HG03025 (cell line): ENCODE measurements at regions not wholly inside any gene's neighbourhood (a gene's known extent, or its start where the extent isn't known, plus 50 kb on each side); places are given as distances from the start of the nearest gene placed in this dataset.

Experiments
- ATAC-seq: cut with Tn5 transposase; IDR thresholded peaks from one replicate; pipeline ENCODE4 v1.9.1; 2021; ENCODE audit warnings: mild to moderate bottlenecking, moderate library complexity; ENCODE audit not compliant: unreplicated experiment, low FRiP score

DNA sequence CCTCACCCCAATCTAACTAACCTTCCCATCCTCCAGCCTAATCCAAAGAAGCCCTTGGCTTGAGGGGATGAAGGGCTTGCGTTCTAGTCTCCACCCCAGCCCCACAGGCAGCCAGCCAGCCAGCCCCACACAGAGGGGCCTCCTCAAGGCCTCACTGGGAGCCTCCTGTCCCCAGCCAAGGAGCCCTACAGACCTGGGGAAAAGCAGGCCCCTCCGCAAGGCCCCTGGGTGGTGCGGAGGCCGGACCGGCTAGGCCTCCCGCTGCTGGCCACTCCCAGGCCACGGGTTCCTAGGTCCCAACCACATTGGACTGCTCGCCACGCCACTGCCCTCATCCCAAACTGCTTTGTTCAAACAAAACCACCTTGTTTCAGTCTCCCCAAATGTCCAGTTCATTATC is 78.0 kb downstream of the ZIC5 start:
- no peak for ATAC-seq

DNA sequence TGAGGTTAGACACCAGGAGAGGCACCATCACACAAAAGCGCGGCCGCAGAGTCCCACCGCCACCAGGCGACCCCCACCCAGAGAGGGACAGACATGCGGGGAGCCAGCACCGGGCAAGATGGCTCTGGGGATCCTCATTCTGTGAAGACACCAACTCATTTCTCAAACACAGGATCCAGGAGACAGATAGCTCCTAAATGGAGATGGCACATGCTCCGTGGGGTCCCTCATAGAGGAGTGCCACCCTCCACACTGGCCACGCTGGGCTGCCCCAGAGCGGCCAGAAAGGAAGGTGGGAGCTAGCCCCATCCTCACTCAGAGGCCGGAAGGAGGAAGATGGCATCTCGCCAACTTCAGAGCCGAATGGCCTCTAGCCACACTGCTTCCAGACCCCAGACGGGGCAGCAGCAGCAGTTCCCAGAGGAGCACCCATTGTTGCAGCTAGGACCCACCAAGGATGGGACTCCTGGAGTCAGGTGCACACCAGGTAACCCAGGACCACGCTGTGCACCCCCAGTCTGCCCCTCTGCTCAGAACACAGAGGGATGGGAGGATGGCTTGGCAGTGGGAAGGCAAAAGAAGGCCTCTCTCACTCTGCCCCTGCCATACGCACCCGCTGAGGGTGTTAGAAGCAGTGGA is 78.6 kb downstream of the ZIC5 start:
- no peak for ATAC-seq

DNA sequence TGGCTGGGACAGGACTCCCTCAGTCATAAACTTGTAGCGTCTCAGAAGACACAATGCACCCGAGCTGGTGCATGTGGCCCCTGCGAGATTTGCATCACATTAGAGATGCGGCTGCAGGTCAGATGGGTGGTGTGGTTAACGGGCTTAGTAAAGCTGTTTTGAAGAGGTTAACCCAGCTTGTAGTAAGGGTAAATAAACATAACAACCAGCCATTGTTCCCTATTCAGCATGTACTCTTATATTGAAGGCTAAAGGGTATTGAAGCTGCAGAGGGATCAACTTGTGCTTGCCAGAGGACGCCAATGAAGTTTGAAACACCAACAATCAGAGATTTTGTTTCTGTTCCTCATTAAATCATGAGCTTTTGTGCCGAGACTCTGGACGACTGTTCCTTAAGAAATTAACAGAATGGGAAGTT is 79.4 kb downstream of the ZIC5 start:
- no peak for ATAC-seq

DNA sequence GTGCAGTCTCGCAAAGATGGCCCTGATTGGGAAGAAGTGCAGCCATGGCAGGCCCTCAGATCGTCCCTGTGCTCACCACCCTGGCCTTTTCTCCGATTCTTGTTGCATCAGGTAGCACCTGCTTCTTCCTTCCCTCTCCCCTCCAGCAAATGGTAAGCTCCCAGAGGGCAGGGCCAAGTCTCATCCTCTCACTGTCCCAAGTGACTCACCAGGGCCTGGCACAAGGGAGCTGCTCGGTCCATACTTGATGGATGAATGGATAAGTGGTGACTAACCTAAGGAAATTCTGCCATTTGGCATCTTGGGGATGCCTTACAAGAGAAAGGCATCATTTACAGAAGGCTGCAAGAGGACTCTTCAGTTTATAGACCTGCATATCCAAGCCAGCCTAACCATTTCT is 84.9 kb downstream of the ZIC5 start:
- ATAC-seq = no peak

DNA sequence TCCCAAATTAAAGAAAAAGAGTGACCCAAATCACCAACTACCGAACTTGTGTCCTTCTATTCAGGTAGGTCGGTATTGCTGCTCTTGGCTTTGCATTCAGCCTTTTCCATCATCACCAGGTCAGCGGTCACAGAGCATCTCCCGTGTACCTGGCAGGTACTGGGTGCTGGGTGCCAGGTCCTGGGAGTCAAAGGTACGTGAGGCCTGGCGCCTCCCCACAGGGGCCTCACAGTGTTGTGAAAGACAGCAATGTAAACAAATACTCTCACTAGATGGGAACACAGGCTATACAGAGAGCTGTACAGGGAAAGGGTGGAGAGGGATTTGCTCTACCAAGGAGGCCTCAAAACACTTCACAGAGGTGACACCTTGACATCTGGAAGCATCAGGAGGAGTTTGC is 86.7 kb downstream of the ZIC5 start:
- no peak for ATAC-seq

DNA sequence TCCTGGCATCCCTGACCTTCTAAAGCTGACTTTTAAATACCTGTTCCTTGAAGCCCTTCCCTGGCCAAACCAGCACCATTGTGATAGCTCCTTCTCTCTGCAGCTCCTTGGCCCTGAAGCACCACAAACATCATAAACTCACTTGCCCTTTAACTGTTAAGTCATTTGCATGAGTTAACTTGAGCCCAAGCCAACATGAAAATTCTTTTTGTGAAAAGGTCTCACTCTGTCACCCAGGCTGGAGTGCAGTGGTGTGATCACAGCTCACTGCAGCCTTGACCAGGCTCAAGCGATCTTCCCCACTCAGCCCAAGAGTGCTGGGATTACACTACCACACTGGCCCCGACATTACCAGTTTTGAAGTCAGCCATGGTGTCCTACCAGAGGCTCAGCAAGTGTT is 87.8 kb downstream of the ZIC5 start:
- no peak for ATAC-seq

DNA sequence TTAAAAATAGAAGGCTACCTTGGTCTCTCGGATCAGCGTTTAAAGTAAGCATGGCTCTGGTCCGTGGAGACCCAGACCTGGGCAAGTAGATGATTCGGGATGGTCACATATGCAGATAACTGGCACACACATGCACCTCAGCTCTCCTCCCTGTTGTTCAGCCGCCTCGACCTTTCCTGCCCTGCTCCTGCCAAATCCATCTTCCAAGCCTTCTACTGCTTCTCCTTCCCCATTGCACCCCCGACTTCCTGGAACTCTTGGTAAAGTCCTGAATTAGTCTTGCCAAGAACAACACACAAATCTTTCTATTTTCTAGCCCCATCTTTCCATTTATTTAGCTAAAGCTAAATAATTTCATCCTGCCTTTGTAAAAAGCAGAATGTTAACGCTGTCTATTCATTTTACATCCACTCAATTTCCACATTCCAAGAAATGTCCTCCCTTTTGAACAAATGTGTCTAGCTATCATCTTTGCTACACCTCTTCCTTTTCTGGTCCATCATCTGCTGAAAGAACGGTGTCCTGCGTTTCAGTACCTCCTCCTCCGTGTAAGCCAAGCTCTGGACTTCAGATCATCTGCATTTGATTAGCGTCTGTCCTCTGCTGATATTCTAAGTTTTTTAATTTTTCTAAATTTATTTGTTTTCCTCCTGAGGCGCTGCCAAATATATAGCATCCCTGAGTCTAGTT is 92.5 kb downstream of the ZIC5 start:
- ATAC-seq = no peak

DNA sequence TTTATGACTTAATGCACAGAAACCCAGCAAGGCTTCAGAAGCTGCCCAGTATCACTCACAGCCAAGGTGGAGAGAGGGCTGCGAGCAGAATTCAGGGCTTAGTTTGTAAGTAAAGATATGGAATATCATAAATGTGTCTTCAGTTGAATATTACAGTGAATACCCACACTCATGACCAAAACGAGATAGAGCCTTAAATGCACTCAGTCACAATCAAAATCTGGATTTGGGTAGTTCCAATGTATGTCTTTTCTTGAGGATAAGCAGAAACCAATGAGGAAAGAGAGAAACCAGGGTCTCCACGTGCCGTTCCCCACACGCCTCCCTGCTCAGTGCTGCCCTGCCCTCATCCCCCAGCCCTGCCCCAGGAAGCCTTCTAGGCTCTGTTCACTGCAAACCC is 94.9 kb downstream of the ZIC5 start:
- ATAC-seq = no peak

DNA sequence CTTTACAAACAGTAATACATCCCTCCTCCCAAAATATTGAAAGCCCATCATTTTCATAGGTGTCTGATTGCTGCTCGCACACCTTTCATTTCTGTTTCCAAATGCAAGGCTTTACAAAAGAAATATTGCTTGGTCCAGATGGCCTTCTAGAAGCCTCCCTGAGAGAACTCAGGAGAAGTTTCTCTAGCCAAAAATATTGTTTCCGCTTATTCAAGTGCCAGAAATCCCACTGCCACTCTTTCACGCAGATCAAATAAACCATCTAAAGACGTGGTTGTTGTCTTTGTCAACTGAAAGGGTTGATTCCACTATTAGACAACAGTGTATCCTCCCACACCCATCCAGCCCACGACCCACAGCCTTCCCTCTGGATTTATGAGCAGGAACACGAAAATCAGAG is 96.2 kb downstream of the ZIC5 start:
- no peak for ATAC-seq

DNA sequence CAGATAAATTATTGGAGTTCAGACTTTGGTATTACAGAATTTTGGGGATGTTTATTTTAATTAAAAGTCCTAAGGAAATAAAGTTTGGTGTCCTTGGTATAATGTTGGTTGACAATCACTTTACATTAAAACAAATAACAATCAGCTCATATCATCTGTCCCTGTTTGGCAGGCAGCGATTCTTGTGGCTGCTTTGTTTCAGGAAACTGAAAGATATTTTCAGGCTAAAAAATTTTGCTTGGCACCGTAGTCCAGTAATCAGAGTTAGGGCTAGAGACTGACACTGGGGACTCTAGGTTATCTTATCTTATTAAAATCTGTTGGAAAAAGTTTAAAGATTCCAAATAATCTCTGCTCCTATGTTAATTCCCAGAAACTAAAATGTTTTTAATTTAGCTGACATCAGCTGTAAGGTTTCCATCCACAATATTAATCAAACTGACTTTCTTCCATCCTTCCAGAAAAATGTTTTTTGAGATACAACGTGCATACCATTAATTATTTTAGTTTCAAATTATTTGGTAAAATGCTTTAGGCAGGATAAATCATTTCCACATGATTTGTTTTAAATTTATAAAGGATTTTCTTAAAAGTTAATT is 97.6 kb downstream of the ZIC5 start:
- ATAC-seq = no peak

DNA sequence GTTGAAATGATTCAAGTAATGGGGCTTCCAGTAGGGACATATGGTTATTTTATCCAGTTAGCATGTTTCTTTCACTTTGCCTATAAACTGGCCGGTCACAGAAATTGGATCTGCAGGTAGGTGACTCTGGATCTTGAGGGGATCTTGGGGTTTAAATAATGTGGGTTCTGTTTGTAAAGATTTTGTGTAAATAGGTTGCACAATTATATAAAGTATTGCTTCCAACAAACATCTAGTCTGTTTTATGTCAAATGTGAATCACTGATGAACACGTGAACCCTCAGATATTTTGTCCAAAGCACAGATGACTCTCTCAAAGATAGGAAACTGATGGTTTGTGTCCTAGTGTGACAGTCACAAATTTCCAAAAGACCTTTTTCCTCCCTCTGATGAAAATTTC is 98.4 kb downstream of the ZIC5 start:
- no peak for ATAC-seq

DNA sequence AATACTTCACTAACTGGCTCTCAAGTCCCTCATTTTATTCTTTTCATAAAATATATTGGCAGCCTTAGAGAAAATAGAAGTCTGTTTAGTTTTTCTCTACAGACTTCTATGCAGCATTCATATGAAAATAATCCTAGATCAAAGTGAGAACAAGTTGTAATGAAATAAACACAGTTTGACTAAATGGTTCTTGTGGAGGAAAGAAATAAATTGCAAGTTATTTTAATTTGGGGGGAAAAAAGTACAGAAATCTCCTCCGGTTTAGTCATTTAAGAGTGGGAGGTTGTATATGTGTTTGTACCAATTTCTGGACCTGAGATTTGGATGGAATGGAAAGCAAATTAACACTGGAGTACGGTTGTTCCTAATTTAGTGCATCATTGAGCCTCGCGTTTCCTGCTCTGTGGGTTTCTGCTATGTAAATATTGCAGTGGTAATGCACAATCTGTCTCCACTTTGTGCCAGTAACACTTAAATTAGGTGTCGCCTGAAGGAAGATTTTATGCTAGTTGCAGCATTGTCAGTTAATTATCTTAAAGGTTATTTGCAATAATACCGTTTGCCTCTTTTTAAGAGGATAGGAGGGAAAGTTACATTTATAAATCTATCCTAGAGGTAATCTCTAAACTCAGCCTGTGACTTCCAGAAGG is 100.2 kb downstream of the ZIC5 start:
- no peak for ATAC-seq

DNA sequence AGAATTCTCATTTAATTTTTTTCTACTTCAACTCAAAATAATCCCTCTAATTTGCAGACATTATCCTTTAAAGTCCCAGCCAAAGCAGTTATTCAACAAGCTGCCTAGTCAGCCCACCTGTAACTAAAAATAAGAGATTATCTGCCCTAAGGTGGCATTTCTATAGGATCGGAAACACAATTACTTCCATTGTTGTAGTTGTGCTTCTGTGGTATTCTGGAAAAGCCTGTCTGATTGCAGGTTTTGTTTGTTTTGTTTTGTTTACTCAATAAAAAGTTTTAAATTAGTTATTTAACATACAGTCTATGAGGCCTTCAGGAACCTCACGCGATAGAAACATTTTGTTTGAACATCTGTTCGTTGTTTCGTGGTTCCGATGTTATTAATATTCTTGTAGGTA is 101.0 kb downstream of the ZIC5 start:
- ATAC-seq = no peak

DNA sequence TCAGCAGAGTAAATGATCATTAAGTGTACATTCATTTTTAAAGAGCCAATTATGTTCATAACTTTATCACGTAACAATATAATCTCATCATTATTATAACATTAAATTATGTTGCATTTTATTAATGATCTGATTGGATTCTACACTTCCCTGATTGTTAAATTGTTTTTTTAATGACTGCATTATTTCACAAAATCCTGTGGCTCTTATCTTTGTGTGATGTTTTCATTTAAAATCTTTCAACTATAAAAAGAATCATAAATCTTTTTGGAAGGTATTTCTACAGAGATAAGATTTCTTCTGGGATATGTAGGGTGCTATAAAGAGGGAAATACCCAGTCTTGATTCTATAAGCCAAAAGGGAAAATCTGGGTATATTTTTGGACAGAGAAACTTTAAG is 101.7 kb downstream of the ZIC5 start:
- no peak for ATAC-seq

DNA sequence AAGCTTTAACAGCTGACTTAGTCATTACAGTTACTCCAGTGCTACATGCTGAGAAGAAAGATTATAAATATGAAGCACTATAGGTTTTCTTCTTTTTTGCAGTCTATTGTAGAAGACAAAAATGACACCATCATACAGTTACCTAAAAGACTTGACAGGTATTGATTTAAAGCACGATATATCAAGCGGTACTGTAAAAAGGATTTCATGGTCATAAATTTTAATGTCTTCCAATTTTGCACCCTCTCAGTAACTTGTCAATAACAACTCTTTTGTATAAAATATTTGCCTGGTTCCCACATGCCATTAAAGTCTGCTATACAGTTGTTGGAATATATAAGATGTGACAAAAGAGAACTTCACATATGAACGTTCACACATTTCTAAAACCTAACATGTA is 102.8 kb downstream of the ZIC5 start:
- no peak for ATAC-seq

DNA sequence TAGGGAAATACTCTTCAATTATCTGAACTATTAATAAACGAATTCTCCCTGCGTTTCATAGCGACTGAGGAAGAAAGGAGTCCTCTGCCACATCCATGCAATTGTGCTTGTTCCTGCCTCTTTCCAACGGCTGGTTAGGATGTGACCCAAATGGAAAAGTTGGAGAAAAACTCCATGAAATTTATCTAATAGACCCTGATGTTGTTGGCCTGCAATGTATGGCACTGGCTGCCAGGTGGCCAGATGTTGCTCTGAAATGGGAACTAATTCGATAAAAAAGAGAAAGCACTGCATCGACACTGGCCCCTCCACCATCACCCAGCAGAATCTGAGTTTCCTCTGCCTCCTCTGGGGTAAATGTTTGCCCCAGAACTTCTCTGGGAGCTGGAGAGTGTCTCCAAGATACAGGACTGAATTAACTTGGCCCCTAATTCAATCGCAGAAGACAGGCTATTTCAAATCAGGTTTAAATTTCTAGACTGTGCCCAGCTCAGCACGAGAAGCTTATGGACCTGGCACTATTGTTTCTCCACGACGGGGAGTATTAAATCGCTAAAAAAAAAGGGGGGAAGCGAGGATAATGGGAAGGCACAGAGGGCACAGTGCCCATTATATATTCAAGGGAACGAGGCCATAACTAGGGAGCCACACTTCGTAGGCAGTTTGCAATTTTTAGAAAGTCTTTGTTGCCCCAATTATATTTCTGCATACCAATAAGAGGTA is 103.9 kb downstream of the ZIC5 start:
- no peak for ATAC-seq

DNA sequence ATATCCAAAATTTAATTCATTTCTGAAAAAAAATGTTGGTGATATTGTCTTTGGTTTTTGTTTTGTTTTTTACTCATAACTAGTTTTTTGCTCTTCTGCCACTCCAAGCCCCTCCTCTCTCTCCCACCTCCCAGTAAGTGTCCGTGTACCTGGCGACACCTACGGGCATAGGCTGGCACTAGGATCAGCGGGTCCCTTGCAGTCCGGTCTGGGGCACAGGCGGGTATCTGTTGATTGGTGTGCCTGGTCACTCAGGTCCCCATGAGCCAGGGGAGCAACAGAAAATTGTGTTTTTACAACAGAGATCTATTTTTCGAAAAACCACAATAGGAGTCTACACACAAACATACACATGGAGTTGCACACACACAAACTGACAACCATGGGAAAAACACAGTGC is 104.8 kb downstream of the ZIC5 start:
- no peak for ATAC-seq

DNA sequence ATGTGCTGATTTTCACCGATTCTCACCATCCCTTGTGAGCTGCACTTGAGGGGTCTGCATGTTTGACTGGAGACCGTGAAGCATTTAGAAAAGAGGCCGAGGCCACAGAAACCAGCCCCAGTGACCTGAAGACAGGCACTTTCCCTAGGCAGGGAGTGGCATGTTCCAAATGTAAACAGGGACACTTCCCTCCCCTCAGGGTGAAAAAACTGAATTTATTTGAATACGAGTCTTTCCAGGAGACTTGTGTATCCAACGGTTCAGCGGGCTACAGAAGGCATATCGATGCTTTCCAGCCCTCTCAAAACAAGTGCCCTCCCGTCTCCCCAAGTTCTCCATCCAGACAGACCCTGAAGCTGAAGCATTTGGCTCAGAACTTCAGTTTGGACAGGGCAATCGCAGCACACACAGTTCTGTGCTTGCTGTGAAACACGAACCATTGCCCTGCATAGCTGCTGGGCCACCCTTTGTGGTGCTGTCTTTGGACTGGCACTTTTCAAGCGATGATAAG is 106.1 kb downstream of the ZIC5 start:
- ATAC-seq = no peak

DNA sequence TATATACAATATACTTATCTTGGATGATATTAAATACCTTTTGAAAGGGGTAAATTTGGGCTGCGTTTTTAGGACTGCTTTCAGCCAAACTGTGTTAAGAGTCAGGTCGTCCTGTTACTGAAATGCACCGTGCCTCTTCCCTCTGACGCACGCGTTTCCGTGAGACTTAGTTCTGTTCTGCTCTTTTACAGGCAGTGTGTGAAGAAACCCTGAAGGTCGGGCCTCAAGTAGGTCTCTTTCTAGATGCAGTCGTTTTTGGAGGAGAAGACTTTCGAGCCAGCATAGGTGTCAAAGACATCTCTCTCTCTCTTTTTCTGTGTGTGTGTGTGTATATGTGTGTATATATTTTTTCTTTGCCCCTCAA is 107.0 kb downstream of the ZIC5 start:
- no peak for ATAC-seq

DNA sequence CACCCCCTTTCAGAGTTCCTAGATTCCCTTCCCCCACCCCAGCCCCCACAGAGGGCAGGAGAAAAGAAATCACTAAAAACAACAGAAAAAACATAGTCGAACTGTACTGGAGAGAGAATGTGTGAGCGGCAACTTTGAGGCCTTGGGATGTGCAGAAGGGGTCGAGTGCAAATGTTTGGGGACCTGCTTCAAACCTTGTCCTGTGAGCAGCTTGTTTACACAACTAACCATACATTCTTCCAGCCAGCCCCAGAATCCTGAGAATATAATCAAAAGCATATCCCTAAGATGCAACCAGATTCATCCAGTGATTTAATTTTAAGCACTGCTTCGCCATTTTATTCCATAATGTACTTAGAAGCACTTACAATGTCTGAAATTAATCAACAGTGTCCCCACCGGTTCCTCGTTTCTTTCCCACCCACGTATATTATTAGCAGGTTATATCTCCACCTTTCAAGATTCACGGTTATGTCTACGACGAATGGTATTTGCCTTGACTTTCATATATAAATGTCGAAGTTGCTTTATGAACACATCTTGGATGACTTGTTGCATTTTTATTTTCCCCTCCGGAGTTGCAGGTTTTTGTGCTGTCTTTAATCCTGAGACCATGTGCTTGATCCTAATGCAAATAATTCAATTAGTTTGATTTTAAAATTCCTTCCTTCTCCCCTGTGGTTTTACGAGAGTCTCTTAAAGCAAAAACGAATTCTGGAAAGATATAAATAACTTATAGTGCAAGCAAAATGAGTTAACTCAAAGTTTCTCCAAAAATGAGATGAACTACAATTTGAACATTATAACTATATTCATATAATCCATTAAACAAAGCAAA is 107.6 kb downstream of the ZIC5 start:
- ATAC-seq = no peak
